HT-29 (cell line): ENCODE measurements at regions not wholly inside any gene's neighbourhood (a gene's known extent, or its start where the extent isn't known, plus 50 kb on each side); places are given as distances from the start of the nearest gene placed in this dataset.

Experiments used
- DNase-seq: peaks from one replicate; pipeline ENCODE4 v3.0.0-alpha.2; 2015; ENCODE audit warnings: low spot score

DNA sequence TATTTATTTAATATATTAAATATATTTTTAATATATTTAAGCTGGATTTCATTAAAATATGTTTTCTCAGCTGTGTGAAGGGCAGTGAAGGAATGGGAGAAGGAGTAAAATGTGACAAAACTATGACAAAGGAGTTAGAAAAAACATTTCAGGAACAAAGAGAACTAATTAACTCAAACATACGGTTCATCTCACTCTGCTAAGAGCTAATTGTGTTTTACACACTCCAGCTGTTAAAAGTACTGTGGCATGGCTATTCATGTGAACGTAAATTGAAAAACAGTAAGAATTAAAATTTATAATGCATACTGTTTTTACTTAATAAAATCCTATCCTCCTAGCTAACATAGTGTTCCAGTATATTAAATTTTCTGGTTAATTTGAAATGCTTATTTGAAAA lies 262.5 kb upstream of the GNAI1 start:
- no peak for DNase-seq

DNA sequence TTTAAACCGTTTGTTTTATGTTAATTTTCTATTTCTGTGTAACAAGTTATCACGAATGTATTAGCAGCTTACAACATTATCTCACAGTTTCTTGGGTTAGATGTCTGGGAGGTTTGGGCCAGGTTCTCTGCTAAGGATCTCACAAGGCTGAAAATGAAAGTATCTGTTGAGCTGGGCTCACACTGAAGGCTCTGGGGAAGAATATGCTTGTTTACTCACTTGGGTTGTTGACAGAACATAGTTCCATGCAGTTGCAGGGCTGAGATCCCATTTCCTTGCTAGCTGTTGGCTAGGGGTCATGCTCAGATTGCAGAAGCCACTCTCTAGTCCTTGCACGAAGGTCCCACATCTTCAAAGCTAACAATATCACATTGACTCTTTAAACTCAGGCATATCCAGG lies 266.6 kb upstream of the GNAI1 start:
- DNase-seq, result no peak

DNA sequence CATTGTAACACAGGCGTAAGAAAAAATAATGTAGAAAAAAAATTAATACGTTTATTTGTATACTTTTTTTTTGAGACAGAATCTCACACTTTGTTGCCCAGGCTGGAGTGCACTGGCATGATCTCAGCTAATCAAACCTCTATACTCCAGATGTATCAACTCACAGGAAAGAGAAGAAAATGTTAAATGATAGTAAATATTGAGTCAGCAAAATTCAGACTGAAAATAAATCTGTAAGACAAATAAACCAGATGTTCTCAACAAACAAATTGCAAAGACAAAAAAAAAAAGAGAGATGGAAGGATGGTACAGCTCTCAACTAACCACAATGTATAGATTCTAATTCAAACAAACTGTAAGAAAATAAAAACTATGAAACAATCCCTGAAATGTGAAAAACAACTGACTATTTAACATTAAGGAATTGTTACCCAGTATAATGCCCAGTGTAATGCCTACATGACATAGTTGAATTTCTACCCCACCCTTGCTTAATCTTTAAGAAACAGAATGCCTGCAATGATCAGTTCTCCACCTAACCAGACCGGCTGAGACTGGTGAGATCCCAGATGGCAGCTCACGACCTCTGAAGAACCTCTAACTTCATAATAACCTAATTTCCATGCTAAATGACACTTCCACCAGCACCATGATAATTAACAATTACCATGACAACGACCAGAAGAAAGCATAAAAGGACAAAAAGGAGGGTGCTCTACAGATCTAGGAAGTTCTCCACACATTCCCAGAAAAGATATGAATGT lies 272.0 kb upstream of the GNAI1 start:
- DNase-seq, result no peak

DNA sequence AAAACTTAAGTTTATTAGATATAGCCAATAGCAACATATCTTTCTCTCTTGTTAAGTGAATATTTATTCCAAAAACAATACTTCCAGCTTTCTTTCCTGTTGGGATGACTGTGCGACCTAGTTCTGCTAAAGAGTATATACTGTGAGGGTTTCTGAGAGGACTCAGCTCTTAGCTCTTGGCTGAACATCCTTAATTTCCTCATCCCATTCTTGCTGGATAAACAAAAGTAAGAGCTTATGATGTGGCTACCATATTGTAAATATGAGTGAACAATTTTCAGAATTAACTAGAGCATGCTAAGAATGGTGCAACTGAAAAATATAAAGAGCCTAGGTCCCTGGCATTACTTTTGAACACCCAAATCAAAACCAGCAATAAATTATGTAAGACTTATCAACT lies 279.5 kb upstream of the GNAI1 start:
- no peak for DNase-seq

DNA sequence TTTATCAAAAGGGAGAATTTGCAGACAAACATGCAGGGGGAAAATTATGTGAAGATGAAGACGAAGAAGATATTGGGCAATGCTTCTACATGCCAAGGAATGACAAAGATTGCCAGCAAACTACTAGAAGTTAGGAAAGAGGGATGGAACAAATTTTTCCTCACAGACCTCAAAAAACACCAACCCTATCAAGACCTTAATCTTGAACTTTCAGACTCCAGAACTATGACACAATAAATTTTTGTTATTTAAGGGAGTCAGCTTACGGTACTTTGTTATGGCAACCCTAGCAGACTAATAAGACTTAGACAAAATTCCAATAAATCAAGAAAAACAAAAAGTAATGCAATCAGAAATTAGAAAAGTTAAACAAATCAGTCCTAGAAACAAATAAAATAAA lies 280.0 kb upstream of the GNAI1 start:
- DNase-seq, result no peak

DNA sequence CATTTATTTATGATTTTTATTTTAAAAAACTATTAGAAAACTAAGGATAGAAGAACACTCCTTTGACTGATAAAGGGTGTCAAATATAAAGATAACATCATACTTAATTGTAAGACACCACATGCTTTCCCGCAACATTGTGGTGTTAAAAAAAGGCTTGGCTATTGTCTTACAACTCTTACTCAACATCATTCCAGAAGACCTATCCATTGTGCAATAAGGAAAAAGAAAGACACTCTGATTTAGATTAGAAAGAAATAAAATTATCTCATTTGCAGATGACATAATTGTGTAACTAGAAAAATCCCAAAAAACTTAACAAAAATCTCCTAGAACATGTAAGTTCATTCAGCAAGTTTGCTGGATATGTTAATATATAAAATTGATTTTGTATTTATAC lies 296.7 kb upstream of the GNAI1 start:
- DNase-seq, result no peak

DNA sequence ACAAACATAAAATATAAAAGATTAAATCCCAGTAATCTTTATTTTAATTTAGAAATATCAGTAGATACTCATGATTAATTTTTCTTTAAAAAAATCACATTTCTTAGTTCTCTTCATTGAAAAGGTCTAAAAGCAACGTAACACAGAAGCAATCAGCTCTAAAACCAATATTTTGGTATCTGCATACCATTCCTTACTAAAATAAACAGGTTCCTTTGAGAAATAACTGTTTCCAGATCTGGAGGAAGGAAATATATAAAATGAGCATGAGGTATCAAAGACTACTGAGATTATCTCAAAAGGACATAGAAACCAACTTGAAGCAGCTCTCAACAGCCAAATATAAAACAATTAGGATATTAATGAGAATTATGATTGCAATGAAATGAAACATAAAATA lies 301.0 kb upstream of the GNAI1 start:
- DNase-seq, result no peak

DNA sequence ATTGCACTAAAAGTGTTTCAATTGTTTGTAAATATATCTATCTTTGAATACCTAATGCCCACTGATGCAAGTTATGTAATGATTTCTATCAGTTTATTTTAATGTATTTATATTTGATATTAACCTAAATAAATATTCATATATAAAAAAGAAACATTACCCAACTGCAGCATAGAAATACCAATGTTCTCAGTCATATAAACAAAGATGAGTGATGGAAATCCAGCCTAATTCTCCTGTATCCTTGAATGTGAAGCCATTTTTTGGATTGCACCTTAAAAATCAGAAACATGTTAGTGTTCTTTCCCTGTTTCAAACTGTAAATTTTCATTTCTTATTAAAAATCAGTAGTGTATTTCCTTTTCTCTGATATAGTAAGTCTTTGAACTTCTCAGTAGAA lies 305.8 kb upstream of the GNAI1 start:
- no peak for DNase-seq

DNA sequence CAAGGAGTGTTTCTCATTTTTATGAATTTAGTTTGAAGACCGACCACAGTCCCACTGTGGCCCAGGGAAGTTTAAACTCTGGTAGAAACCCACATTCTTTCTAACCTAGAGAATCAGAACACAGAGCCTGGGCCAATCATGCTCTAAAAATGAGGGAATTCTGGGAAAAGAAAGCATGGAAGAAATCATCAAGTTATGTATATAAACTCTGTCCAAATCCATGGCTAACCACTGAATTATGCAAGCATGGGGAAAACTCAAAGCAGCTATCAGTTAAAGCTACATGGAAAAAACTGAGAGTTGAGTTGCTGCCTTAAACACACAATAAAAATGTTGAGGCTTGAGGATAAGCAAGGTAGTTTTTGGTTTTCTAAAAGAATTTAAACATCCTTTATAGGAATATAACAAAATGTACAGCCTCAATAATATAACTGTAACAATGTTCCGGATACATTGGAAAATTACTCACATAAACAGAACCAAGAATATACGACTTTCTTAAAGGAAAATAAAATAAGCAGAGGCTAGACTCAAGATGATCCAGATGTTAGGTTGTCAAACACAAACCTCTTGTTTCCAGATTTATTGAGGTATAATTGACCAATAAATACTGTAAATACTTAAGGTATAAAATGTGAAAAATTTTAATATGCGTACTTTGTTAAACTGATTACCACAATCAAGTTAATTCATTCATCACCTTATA lies 311.2 kb upstream of the GNAI1 start:
- no peak for DNase-seq

DNA sequence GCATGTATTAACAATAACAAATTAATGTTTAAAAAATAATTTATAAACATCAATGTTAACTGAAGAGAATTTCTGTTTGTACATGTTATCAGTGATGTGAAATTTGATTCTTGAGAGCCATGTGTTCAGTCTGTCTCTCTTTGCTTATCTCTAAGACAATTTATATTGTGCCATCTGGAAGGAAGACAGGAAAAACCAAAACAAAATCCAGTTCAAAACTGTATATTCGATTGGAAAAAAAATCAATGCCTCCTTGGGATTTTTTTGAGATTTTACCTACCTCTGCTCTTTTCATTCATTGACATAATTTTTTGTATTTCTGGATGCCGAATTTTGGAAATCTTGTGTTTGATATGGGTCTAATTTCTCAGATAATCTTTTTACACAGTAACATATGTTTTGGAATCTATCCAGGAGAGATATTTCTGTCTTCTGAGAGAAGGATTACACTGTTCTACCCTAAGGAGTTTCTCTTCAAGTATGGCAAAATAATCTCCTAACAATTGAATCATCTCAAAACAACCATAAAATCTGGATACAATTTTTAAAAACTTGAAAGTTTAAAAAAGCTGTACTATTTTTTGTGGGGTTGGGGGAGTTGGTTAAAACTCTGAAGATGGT lies 311.9 kb upstream of the GNAI1 start:
- no peak for DNase-seq

DNA sequence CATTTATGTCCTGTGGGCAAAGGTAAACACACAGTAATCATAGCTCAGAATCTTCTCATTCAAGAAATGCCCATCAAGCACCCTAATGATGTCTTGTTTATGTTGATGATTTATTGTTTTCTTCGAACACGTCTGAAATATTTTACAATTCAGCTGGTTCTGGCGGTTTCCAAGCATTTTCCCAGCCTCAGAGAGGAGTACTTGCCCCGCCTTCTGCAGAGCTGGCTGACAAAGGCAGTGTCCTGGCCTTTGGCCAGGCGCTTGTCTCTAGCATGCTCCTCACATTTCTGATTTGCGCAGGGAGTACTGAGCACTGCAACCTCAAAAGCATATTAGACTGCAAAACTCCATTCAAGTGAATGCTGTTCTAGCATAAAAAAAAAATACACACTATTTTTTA lies 314.2 kb upstream of the GNAI1 start:
- peak; percentile 20 for DNase-seq

DNA sequence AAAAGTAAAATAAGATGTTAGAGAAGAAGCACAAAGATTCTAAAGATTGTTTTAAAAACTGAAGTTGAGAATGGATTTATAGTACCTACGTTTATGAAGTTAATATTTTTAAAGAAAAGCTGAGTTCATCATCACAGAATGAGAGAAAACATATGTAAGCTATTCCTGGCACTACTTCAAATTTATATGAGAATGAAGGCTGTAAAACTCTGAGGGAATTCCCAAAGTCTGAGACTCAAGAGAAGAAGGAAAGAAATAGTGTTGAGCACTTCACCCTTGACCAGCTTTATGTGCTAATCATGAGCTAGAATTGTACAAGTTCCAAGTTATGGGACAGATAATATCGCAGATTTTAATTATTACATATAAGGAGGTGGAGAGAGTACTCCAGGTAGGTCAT lies 323.7 kb upstream of the GNAI1 start:
- DNase-seq, result peak; percentile 36

DNA sequence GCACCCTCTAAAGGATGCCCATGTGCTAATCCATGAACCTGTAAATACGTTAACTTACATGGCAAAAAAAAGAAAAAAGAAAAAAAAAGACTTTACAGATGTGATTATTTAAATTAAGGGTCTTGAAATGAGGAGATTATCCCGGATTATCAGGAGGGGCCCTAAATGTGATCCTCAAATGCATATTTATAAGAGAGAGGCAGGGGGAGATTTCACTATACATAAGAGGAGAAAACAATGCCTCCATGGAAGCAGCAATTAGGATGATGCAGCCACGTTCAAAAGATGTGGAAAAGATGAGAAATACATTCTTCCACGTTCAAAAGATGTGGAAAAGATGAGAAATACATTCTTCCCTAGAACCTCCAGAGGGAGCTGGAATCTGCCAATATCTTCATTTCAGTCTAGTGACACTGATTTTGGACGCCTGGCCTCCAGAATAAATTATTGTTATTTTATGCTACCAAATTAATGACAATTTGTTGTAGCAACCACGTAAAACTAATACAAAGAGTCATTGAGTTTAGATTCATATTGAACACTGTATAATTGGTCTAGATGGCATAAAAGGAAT lies 328.4 kb upstream of the GNAI1 start:
- peak; percentile 54 for DNase-seq

DNA sequence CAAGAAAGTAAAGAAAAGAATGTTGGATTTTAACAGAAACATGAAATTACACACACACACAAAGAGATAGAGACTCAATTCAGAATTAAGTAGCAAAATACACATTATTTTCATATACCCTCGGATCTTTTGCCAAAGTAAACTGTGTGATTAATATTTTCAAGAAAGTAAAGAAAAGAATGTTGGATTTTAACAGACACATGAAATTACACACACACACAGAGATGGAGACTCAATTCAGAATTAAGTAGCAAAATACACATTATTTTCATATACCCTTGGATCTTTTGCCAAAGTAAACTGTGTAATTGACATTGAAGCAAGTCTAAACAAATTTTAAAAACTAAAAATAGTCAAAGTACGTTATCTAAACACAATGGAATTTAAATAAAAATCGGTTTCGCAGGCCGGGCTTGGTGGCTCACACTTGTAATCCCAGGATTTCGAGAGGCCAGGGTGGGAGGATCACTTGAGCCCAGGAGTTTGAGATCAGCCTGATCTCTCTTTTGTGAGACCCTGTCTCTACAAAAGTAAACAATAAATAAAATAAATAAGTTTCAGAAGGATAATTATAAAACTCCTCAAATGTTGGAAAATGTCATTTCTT lies 337.3 kb upstream of the MAGI2 start:
- DNase-seq, result no peak

DNA sequence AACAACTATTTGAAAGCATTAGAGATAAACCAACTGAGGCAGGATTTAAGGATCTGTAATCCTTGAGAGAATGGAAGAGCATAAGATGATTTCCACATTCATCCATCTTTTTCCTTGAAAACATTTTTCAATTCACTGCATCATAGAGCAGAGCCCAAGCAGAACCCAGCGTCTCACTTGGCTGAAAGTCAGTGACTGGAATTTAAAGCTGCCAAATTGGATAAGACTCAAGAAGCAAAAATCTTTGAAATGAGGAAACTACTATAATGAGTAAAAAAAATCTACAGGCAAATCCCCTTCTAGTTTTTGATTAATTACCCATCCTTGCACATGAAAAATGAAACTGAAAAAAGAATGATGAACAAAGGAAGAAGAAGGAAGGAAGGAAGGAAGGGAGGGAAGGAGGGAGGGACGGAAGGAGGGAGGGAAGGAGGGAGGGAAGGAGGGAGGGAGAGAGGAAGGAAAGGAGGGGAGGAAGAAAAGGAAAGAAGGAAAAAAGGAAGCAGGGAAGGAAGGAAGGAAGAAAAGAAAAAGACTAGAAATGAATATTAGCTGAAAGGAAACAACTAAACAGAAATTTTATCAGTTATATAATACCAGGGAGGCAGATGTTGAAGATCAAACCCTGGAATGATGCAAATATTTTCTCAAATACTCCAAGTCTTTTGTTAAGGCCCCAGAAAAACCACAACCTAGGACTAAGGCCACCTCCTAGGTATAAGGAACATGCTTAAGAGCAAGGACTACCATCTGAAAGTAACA lies 336.3 kb upstream of the MAGI2 start:
- no peak for DNase-seq

DNA sequence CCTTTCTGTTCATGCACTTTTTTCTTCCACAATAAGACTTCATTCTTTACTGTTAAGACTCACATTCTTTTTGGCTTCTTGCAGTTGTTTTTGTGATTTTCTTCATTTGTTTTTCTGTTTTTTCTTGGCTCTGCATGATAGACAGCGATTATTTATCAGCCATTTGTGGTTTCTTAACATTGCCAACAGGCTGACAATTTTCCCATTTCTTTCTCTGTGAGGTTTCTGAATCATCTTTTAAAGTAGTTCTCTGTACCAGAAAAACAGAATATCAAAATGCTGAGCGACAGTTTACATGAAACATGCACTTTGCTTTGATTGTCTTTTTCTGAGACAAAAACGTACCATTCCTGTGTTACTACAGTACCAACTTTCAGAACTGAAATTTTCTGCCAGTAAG lies 334.2 kb upstream of the MAGI2 start:
- DNase-seq, result no peak

DNA sequence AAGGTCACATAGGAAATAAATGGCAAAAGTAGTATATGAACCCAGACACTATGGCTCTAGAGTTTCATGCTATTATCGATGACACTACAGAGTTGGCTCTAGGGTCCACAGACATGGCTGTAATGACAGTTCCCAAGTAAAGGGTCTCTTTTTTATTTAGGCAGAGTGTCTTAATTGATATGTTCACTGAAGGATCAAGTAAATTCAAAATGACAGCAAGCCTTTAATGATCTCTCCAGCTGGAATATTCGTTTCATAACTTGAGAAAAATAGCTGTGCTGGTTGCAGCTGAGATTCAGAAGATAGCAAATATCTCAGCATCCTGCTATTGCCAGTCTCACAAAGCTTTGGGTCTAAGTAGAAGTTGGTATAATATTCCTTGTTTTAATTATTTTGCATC lies 333.6 kb upstream of the MAGI2 start:
- DNase-seq, result no peak

DNA sequence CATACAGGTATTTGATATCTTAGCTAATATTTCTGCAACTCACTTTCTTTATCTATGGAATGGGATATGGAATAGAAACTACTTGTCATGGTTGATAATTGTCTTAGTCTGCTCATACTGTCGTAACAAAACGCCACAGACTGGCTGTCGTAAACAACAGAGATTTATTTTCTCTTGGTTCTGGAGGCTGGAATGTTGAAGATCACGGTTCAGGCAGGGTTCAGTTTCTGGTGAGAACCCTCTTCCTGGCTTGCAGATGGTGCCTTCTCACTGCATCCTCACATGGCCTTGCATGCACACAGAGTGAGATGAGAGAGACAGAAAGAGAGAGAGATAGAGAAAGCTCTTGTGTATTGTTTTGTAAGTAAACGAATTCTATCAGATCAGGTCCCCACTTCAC lies 332.7 kb upstream of the MAGI2 start:
- no peak for DNase-seq

DNA sequence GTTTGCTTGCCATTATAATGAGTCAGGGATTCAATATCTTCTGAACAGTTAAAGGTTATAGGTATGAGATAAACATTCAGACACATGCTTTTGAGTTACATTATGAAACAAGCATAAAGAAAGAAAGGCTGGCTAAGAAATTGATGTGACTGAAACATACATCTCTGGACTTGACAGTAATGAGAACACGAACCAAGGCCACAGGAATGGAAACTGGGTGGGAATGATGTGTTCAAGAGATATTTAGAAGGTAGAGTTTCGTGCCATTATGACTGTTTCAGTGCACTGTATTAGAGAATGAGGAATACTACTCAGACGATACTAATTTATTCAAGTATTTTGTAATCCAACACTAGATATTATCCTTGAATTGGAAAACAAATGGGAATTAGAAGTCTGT lies 332.1 kb upstream of the MAGI2 start:
- DNase-seq, result no peak

DNA sequence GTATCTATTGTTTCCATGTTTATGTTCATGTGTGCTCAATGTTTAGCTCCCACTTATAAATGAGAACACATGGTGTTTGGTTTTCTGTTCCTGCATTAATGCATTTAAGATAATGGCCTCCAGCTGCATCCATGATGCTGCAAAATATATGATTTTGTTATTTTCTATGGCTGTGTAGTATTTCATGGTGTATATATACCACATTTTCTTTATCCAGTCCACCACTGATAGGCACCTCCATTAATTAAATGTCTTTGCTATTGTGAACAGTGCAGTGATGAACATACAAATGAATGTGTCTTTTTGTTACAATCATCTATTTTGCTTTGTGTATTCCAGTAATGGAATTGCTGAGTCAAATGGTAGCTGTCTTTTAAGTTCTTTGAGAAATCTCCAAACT lies 329.4 kb upstream of the MAGI2 start:
- no peak for DNase-seq

DNA sequence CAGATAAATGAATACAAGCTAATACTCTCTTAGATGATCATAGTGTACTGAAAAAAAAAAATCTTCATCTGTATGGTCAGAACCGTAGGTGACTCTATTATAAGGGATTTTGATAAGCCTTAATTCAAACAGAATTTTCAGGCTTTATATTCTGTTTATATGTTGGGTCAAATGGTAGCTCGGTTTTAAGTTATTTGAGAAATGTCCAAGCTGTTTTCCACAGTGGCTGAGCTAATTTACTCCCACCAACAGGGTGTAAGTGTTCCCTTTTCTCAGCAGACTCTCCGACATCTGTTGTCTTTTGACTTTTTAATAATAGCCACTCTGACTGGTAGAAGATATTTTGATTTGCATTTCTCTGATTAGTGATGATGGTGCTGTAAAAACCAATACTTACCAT lies 328.8 kb upstream of the MAGI2 start:
- no peak for DNase-seq

DNA sequence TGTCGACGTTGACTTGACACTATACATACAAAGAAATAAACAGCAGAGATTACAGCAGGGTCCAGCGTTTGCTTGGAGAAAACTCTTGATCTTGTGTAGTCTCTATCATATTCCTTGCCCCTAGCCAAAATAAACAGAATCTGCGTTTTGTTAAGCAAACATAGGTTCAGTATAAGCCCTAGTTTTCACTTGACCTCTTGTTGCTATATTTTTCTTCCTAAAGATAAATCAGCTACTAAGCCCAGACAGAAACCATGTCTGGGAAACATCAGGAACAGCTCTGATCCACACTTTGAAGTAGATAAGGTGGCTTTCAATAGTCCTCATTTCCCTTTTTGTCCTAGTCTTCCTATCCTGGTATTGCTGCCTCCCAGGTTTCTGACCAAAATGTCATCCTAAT lies 328.2 kb upstream of the MAGI2 start:
- DNase-seq, result no peak
